ENCODE measurements at regions not wholly inside any gene's neighbourhood (a gene's known extent, or its start where the extent isn't known, plus 50 kb on each side); places are given as distances from the start of the nearest gene placed in this dataset.

DNA sequence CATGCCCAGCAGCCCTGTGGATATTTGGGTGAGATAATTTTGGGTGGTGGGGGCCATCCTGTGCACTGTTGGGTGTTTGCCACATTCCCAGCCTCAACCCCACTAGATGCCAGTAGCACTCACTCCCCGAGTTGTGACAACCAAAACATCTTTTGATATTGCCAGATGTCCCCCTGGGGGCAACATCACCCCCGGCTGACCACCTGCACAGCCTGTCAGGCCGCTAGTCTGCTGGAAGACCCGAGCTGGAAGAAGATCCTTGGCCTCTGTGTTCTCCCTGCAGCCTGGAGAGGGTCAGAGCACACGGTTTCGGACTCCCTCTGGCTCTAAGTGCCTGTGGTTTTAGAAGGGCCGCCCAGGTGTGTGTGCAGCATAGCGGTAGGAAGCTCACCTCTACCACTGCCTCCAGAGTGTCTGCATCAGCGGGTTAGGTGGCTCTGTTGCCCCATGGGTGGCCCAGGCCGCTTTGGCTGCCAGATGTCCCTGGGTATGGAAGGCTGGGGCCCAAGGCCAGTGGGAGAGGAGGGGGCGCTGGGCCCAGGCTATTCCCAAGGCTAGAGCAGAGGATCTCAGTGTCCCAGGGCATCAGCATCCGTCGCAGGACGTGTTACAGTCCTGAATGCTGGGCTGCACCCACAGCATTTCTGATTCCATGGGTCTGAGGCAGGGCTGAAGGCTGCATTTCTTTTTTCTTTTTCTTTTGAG, 195.8 kb upstream of the GSE1 start:
- TF ChIP-seq CTCF (conservative IDR thresholded peaks at IDR 0.05) (no peak), EZH2 (IDR thresholded peaks at IDR 0.05; ENCODE audit: low read depth) (no peak)

Data from PC-9 (cell line).